ENCODE measurements at regions not wholly inside any gene's neighbourhood (a gene's known extent, or its start where the extent isn't known, plus 50 kb on each side); places are given as distances from the start of the nearest gene placed in this dataset.

DNA sequence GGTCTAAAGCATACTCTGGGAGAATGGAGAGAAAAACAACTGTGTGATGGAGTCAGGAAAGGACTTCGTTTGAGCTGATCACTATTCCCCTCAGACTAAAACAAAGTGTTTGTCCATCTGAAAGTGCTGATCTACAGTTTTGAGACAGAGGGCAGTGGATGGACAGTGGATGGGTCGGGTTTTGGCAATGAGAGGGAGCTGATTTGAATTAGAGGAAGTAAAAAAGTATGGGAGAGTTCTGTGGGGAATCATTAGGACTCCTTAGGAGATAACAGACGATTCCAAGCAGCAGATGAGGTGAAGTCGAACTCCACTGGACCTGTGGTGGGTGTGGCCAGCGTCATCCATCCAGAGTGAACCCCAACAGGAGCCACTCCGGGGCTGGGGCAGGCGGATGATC, 62.3 kb downstream of the PTGS2 start:
- no peak for TF ChIP-seq CTCF (IDR thresholded peaks at IDR 0.05)
- no peak for TF ChIP-seq POLR2A (IDR thresholded peaks at IDR 0.05; ENCODE audit: low read depth)

Measured in esophagus muscularis mucosa (tissue), 3 donors.